Astrocyte of the hippocampus (primary cell): ENCODE measurements at regions not wholly inside any gene's neighbourhood (a gene's known extent, or its start where the extent isn't known, plus 50 kb on each side); places are given as distances from the start of the nearest gene placed in this dataset.

Source experiments
- DNase-seq: peaks from one replicate; pipeline ENCODE4 v3.0.0; 2011; ENCODE audit warnings: low read depth, low spot score

DNA sequence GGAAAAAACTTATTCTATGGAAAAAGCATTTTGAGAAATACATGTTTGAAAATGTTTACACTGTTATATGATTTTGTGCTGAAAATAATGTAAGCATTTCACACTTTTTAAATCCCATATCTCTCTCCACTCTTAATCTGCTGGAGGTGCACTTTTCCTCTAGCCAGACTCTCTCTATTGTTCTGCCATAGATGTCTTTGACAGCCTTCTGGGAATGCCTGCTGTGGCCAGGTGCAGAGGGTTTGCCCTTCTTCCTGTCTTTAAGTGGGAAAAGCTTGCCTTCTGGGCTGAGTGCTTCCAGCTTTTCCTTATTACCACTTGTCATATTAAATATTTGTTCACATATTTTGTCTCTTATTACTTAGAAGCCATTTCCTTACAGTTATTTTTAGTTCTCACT, 60.1 kb upstream of the PPM1H start:
- no peak for DNase-seq

DNA sequence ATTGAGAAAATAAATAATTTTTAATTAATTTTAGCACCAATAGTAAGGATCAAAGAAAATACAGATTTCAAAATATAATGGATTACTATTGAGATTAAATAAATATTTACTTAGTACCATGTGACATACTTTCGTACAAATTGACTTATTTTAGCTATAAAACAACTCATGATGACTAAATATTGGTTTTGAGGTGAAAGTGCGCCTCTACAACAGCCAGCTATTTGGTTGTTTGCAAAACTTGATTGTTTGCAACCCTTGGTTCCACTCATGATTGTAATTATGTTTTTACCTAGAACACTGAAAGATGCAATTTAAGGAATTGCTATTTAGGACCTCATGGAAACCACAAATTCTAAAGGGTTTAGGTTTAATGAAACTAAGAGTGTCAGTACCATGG, 51.9 kb upstream of the PPM1H start:
- DNase-seq, result no peak
